HG03457 (cell line): ENCODE measurements at regions not wholly inside any gene's neighbourhood (a gene's known extent, or its start where the extent isn't known, plus 50 kb on each side); places are given as distances from the start of the nearest gene placed in this dataset.

Source experiments
- ATAC-seq: cut with Tn5 transposase; IDR thresholded peaks from one replicate; pipeline ENCODE4 v1.9.1; 2021; ENCODE audit warnings: moderate number of reproducible peaks; ENCODE audit not compliant: unreplicated experiment

GRCh38 chr18:6465281-6465680 is 50.6 kb upstream of the L3MBTL4 start:
- ATAC-seq = no peak

DNA sequence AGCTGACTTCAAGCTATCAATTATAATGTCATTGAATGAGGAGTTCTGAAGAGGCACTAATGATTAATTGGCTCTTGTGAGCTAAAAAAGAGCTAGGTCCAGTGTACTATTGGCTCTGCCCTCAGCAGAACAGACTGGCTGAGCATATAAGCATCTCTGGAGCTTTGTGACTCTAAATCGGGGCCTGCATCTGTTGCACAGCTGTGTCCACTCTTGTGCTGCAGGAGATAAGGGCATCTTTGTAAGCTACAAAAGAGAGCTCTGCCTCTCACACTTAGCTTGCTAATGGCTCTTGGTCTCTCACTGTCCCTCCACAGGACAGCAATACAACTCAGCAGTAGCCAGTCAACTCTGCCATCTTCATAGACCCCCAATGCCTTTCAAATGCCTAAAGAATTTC is 61.5 kb upstream of the L3MBTL4 start:
- no peak for ATAC-seq

DNA sequence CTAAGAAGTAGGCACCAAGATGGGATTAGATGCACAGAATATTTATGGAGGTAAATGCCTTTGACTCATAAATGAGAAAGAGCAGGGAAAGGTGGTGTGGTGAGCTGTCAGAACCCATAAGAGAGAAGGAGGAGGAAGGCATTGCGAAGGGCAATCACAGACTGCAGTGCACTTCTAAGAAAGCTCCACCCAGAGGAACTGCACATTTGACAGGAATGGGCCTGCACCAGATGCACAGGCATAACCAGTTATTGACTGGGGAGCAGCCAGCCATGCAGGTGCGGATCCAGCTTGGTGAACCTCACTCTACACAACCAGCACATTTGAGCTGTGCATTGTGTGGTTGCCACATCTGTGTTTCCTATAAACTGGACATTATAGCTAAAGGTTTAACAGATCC is 62.2 kb upstream of the L3MBTL4 start:
- no peak for ATAC-seq

DNA sequence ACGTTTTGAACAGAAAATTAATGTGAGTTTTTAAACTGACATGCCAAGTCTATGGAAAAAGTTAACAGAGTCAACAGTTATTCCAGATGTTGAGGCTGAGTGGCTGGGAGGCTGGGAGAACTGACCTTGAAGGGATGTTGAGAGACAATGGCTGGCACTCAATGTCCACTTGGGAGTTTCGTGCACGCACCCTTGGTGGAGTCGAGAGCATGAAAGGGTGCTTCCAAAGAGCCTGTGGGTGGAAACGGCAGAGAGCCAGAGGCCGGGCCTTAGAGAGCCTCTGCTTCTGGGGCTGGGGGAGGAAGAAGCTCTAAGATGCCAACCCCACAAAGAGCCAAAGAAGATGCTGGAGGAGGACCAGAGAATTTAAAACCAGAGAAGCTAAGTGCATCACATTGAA is 63.4 kb upstream of the L3MBTL4 start:
- no peak for ATAC-seq

DNA sequence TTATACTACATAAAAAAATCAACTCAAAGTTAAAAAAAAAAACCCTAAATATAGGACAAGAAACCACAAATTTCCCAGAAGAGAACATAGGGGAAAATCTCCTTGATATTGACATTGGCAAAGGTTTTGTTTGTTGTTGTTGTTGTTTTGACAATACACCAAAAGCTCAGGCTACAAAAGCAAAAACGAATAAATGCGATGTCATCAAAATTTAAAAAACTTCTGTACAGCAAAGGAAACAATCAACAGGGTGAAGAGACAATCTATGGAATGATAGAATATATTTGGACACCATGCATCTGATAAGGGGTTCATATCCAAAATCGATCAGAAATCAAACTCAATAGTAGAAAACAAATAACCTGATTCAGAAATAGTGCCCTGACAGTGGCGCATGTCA is 65.0 kb upstream of the L3MBTL4 start:
- no peak for ATAC-seq

DNA sequence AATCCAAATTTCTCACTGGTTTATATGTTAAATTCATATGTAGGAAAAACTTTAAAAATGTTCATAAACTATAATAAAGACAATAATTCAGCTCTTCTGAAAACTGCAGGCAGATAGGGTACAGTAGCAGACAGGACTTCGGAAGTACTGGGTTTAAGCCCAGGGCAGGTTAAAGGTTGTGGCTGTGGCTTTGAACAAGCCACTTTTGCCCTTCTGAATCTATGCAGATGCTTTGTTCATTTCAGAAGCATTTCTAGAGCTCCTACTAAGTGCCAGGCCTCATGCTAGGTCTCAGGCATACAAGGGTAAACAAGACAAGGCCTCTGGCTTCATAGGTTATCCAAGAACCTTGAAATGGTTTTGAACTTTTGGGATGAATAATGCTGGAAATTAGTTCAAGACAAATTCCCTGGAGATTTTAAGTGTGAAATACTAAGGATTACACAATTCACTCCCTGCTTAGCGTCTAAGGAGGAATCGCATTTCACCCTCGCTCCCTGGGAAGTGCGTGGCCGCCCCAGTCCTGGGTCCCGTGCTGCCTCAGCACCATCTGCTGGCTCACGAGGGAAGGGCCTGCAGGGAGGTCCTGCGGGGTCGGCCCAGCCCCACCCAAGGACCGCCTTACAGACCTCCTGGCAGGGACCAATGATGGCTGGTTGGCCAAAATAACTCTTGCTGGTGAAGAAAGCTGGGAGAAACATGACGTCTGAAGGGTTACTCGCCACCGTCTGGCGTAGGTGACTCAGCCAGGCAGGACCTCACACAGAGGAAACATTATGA is 67.7 kb upstream of the L3MBTL4 start:
- ATAC-seq = no peak

DNA sequence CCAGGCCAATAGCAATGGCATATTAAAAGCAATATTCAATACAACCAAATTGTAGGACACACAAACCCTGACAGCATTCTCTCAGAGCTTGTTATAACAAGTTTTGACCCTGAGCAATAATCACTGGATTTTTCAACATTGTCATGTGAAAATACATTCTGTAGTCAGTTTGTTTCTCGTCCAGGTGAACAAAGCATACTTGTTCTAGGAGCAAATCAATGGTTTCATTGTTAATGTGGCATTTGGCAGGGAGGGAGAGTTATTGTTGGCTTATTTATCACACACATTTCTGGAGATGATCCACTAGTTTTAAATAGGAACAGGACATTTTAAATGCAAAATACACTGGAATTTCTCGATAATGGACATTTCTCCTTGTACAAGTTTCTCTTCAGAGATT is 69.9 kb upstream of the L3MBTL4 start:
- ATAC-seq = no peak

- no peak for ATAC-seq
Observed at GRCh38 chr18:6486313-6486712, 71.6 kb upstream of the L3MBTL4 start.

DNA sequence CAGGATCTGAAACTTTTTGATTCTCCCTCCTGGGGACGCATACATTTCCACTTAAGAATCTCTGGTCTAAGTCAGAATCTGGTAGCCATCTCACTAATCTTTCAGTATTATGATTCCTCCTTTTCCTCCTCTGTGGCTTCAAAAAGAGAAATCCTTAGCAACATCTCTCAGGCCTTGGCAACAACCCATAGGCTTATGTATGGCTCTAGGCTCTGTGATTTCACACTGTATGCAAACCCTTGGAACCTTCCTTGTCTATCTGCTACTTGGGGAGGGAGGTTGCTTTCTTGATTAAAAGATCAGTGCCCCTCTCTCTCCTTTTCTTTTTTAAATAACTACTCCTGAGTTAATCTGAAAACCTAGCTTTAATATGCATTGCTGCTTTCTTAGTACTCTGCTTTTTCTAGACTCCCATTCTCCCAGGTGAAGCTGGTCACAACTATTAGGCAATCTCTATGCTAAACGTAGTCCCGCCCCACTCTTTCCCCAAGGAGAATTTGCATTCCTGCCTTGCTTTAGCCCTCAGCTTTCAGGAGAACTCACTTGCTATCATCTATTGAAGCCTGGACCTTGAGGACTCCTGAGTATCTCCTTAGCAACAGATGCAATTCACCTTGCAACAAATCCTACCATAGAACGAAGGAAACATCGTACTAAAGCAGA is 72.2 kb upstream of the L3MBTL4 start:
- ATAC-seq = no peak

GRCh38 chr18:6487968-6488367 is 73.3 kb upstream of the L3MBTL4 start:
- no peak for ATAC-seq

GRCh38 chr18:6488956-6489355 is 74.2 kb upstream of the L3MBTL4 start:
- no peak for ATAC-seq

DNA sequence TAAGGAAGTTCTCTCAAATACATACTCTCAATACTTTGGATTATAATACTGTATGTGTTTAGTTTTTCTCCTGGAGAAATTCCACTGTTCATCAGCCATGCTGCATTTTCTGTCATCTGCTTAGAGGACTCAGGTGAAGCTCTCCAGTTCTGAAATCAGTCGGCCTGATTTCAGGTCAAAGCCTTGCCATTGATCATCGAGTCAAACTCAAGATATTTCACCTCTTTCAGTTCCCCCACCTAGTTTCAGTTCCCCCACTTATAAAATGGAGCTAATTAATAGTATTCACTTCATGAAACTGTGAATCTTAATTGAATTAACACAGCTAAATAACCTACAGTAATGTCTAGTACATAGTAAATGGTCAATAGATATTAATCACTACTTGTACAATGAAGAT is 75.3 kb upstream of the L3MBTL4 start:
- no peak for ATAC-seq

GRCh38 chr18:6493194-6493593 is 78.5 kb upstream of the L3MBTL4 start:
- no peak for ATAC-seq

GRCh38 chr18:6495536-6495935 is 80.8 kb upstream of the L3MBTL4 start:
- no peak for ATAC-seq

DNA sequence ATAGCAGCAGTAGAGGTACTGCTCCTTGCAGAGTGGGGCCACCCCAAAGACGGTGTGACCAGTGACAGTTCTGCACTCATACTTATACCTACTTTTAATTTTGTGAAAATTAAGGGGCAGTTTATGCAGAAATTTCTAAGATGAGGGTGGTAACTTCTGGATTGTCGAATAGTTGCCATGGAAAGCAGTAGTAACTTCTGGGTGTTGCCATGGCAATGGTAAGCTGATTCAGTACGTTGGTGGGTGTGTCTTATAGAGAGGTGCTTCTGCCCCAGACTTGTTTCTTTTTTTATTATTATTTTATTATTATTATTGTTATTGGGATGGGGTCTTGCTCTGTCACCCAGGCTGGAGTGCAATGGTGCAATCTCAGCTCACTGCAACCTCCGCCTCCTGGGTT is 82.8 kb upstream of the L3MBTL4 start:
- ATAC-seq = no peak

- no peak for ATAC-seq
Observed at GRCh38 chr18:6498289-6498856, 83.7 kb upstream of the L3MBTL4 start.

GRCh38 chr18:6504605-6505497 is 90.1 kb upstream of the L3MBTL4 start:
- ATAC-seq = no peak

- ATAC-seq = no peak
Observed at GRCh38 chr18:6505498-6505875, 90.8 kb upstream of the L3MBTL4 start.

DNA sequence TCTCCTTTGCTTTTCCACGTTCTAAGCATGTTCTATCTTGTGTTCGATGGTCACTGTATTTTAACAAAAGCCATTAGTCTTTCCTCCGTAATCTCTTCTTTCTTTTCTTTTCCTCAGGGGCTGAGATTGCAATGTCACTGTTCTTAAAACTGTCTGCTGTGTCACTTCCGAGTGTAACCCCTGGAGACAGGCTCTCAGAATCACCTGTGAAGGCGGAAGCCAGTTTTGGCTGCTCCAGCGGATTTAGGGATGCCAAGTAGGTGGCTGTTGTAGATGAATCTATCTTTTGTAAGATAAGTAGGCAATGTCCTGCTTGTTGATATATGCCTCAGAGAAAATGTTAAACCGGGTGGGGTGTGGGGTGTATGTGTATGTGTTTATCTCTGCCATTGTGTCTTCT is 94.7 kb upstream of the L3MBTL4 start:
- no peak for ATAC-seq

DNA sequence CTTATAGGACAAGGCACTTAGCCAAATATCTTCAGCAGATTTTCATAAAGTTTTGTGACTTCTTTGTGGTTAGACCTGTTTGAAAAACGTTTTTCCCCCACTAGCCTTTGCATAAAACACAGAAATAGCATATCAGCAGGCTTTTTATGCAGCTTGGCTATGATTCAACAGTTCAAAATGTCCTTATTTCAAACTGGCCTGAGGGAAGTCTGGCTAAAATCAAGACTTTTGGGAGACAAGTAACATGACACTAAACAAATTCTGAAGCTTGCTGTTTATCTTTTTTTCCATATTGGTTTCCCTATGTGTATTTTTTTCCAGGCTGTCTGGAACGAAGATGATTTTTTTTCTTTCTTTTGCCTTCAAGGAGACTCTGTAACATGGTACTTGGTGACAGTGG is 95.1 kb upstream of the L3MBTL4 start:
- ATAC-seq = no peak

DNA sequence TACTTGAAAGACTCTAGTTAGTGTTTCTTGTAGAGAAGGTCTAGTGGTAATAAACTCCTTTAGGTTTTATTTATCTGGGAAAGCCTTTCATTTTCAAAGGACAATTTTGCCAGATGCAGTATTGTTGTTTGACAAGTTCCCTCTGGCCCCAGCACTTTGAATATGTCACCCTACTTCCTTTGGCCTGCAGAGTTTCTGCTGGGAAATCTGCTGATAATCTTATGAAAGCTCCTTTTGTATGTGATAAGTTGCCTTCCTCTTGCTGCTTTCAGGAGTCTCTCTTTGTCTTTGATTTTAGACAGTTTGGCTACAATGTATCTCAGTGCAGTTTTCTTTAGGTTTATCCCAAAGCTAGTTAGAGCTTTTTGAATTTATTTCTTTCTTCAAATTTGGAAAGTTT is 106.2 kb upstream of the L3MBTL4 start:
- ATAC-seq = no peak
